8988T (cell line): ENCODE measurements at regions not wholly inside any gene's neighbourhood (a gene's known extent, or its start where the extent isn't known, plus 50 kb on each side); places are given as distances from the start of the nearest gene placed in this dataset.
"Not testable (repeated sequence)": the region's sequence is repeated elsewhere in the genome, so short reads cannot be mapped to it uniquely, and the experiment has no call there.

Source experiments
- DNase-seq: peaks from one replicate; pipeline ENCODE4 v3.0.0; 2011

DNA sequence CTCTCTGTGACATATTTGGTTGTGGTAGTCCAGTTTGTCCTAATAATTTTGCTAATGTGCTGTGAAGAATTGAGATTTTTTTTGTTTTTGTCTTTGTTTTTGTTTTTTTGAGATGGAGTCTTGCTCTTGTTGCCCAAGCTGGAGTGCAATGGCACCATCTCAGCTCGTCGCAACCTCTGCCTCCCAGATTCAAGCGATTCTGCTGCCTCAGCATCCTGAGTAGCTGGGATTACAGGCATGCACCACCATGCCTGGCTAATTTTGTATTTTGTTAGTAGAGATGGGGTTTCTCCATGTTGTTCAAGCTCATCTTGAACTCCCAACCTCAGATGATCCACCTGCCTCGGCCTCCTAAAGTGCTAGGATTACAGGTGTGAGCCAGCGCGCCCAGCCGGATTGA is 73.4 kb downstream of the FAM50B start:
- DNase-seq, result not testable (repeated sequence)

DNA sequence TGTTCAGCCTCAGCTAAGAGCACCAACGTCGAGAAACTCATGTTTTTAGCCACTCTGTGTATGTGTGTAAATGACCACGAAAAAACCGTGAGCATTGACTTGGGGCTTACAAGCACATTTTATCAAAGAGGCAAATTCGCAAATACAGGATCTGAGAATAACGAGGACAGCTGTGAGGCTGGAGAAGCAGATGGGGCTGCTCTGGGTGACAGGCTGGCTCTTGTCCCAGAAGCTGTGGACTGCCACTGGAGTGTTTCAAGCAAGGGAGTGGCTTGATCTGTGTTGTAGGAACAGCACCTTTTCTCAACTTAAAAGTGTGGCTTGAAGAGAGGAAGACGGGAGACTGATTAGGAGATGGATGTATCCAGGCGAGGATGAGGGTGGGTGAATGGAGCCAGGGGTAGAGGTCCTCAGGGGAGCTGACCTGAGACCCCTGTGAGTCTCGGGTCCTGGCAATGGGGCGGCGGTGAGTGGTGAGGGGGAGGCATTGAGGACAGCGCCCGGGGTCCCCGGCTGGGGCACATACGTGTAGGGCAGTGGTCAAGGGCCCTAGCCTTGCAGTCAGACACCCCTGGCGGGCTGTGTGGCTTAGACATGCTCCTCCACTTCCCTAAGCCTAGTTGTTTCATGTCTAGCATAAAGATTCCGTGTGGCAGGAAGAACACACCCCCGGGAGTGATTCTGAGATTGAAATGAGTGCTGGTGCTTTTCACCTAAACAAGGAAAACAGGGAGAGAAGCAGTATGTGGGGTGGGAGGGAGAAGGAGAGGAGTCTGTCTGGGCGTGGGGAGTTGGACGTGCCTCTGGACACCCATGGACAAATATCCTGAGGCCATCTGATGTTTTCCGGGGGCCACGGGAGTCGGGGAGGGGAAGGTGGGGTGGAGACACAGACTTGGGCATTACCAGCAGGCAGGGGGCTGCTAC is 76.3 kb downstream of the FAM50B start:
- DNase-seq, result not testable (repeated sequence)

DNA sequence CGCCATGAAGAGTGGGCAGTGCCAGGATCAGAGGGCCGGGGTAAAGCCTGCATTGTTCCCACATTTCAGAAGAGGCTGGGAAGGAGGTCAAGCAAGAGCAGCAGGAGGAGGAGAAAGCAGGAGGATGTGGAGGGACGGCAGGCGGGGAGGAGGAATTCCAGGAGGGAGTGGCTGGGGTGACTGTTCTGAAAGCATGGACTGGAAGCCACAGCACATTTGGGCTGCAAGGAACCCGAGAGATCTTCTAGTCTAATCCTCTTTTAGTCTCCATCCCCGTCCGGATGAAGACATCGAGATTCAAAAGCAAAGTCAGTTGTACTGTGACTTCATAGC is 76.9 kb downstream of the FAM50B start:
- no peak for DNase-seq

DNA sequence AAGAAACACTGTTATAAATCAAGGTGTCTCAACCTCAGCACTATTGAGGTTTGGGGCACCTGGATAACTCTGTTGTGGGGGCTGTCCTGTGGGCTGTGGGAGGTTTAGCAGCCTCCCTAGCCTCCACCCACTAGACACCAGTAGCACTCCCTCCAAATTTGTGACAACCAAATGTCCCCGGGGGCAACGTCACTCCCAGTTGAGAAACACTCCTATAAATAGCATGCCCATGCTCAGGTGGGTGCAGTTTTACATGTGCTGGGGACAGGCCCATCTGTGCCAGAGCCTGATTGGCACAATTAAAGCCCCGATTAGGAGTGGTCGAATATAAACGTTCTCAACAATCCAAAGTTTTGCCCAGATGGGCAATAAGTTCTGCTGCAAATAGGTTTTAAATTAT is 78.9 kb downstream of the FAM50B start:
- no peak for DNase-seq

DNA sequence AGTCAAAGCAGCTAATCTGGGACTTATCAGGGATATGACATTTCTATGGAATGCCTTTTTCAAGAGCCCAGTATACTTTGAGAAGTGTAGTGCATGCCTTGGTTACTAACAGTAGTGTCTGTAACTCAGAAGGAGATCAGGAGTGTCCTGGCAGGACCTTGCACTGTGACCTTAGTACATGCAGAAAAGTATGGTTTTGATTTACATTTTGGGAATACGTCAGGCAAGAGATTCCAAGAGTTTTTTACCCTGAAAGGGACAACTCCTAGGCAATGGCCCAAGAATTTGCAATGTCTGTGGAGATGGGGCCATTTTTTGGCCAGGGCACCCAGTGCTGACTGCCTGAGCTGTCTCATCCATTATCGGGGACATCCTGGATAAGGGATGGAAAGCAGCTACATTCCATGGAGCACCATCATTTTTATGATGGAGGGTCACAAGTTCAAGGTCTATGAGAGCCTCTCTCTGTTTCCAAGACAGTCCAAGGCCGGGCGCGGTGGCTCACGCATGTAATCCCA is 80.2 kb downstream of the FAM50B start:
- no peak for DNase-seq

DNA sequence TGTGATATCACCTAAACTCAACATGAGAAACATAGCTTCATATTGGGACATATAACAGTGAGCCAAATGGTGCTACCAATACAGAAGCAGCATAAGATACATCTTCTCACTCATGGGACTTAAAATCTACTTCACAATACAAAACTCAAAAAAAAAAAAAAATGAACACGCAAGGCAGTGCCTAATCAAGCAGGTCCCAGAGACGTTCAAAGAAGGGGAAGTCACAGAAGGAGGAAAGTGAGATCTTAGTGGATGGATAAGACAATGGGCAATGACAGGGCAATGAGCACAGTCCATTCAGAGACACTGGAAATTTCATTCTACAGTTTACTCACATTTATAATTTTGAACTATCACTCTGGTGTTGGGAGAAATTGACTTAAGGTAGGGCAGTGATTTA is 88.3 kb downstream of the FAM50B start:
- DNase-seq, result no peak

DNA sequence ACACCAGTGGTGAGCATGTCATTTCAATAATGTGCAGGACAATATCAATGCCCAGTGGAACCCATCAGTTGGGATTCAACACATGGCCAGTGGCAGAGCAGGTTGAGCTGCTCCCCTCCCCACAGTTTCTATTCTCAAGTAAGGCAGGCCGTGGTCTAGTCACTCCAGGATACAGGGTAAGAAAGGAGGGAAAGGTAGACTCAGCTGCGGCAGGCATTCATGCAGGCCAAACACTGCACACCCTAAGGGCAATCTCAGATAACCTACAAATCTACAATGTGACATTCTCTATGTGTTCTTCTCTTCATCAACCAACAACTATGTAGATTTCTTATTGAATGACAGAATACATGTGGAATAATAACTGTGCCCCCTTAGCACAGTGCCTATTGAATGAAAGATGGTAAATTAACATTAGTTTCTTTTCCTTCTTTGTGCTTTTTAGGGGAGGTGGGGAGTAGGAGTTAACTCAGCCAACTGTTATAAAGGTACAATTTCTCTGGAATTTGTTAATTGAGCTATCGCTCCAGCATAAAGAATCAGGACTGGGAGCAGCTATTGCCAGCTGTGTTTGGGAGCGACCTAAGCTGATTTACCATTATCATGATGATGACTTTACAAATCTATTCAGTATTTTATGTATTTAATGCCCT is 89.7 kb downstream of the FAM50B start:
- no peak for DNase-seq

DNA sequence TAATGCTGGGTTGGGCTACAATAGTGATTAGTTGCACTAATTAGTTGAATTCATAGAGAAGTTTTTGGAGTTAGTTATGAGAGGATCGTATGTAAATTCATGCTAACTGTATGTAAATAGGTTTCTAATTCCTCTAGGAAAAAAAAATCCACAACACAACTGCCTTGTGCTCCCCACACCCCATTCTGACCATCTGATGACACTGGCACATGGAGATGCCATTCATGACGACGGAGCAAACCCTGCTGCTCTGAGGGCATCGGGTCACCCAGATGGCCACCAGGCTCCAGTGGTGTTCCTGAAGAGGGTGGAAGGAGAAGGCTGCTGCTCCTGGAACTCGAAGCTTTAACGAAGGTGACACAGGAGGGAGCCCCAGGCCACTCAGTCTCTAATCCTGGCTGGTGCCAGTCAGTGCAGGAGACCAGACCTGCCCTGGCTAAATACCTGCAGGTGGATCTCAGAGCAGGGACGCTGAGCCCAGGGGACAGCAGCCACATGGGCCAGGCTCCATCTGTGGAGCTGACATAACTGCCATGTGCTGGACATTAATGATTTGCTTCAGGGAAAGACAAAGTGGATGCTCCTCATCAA is 90.3 kb downstream of the FAM50B start:
- no peak for DNase-seq

DNA sequence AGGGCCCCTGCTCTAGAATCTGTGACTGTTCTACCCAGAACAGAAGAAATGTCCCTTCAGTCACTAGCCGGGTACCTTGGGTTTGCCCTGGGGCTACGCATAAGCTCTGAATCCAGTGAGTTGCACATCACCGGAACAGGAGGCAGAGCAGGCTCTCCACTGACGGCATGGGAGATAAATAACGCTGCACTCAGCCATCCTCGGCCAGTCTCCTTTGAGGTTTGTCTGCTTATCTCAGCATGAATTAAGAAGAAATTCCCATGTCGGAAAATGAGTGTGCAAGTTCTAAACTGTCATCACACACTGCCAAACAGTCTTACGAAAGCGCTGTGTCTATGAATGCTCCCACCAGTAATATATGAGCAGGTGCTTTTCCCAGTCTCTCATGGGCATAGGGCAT is 90.8 kb downstream of the FAM50B start:
- DNase-seq, result no peak

DNA sequence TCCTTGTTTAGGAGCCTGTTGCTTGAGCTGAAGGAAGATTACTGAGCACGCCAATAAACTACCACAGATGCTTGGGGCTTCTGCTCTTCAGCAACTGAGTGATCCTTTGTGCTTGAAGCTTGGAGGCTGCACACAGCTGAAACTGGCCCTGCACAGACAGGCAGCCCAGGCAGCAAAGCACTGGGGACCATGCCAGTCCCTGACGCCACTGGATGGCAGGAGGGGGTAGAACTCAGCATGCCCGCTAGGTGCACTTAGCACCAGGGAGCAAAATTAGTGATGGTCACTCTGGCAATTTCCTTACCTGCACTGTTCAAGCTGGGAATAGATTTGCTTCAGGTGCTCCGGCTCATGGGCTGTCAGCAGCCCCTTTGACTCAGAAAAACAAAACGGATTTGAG is 91.5 kb downstream of the FAM50B start:
- DNase-seq, result no peak

DNA sequence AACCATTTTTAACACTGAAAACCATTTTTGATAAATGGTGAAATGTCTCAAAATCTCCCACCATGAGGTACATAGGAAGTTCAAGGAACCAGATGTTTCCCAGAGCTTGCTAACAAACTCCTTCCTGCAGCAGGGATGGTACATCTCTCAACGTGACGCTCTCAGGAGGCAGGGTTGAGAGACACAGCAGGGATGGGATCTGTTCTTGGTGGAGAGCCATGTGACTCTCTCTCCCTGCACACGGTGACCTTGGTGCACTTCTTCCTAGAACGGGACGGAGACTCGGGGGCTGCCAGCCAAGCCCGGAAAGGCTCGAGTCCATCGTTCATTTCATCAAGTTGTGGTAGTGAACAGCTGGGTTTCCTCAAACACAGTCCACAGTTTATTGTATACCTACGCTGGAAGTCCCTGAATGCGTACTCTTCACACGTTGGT is 94.2 kb downstream of the FAM50B start:
- no peak for DNase-seq

DNA sequence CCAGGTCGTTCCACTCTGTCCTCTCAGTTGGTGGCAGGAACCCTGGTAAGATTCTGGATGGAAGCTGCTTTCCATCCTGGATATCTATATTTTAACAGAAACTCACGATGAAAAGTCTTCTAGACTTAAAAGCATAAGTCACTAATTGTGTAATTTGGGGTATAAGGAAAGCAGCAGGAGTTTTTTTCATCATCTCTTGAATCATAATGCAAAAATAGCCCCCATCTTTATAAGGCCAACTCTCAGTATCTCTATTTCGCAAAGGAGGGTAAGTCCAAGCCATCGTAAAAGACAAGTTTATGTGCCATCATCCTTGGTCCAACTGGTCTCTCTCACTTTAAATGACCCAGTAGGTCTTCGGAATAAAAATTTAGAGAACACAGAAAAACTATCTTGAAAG is 95.1 kb downstream of the FAM50B start:
- DNase-seq, result no peak

DNA sequence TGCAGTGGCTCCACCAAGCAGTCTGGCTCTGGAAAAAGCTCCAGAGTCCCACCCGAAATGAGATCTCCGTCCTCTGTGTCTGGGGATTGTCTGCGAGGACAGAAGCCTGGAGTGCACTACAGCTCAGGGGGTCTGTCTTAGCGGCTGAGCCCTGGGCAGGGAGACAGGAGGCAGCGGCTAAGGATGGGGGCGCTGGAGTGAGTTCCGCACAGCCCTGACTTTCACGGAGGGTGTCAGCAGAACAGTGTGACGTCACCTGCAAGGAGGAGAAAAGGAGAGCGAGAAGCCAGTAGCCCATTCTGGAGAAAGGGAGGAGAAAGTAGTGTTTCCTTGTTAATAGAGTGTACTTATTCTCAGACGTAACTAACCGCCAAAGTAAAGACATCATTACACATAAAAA is 97.6 kb downstream of the FAM50B start:
- no peak for DNase-seq

DNA sequence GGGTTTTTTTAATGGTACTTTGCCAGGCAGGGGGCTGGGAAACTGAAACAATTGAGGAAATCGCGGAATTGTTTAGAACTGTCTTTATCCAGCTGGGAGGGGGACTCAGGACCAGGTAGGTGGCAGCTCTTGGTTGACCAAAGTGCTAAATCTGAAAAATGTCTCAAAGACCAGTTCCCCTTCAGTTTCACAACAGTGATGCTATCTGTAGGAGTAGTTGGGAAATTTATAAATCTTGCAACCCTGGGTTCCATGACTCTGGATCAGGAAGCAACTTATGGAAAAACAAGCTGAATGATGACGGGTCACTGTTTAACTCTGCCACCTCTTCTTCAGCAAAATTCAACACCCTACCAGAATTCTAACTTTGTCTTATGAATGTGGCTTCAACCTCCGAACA is 99.7 kb downstream of the FAM50B start:
- DNase-seq, result no peak

DNA sequence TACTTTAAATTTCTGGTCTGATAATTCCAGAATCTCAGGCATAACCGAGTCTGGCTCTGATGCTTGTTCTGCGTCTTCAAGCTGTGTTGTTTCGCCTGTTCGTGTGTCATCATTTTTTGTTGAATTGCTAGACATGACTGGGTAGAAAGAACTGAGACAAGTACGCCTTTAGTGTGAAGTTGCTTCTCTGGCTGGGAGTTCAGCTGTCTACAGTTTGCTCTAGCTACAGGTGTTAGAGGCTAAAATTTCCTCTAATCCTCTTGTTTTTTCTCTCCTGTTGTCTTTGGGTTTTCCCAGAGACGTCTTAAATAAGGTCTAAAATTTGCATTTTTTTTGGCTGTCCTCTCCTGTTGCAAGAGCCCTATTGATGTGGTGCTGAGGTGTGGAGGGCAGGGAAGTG is 100.3 kb downstream of the FAM50B start:
- no peak for DNase-seq

DNA sequence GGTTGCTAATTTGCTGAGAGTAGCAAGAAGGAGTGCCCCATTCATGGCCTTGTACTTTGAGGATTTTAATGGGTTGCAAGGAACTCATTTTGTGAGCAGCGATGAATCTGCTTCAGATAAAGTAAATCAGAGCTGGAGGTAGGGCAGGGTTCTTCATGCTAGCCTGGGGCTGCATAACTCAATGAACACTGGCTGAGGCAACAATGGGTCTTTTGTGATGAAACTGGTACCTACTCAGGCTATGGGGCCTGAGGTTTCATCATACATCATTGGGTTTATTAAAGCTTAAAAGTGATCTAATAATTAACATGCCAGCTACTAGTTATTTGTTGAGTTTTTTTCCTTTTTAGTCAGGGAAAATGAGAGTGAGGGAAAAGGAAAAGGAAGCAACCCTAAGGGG is 106.9 kb downstream of the FAM50B start:
- DNase-seq, result no peak

DNA sequence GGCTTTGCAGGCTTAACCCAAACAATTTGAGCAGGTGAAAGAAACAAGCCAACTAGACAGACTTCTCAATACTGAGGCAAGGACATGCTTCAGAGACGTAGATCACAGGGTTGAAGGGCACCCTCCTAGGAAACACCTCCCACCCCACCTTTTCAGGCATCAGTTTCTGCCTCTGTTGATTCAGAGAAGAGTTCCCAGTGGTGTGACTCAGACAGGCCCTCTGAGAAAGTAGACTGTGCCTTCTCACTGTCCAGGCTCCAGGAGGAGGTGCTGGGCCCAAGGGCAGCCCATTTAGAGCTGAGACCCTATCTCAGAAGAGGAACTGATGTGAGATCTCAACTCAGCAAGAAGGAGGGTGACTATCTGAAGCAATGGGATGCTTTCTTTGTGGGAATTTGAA is 108.1 kb downstream of the FAM50B start:
- DNase-seq, result no peak

DNA sequence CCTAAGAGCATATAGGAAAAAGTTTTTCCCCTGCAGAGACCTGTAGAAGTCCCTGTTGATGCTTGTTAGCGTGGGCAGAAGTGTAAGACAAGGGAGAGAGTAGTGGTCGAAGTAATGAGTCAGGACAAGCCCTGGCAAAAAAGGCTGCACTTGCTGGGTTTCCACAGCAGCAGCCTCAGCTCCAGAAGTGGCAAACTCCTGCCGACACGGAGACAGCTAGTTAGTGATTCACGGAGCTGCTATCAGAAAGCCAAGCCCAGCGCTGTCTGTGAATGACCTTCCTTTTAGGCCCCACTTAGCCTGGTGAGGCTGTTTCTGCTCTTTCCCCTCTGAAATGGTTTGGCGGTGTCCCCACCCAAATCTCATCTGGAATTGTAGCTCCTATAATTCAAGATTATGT is 109.1 kb downstream of the FAM50B start:
- DNase-seq, result no peak

DNA sequence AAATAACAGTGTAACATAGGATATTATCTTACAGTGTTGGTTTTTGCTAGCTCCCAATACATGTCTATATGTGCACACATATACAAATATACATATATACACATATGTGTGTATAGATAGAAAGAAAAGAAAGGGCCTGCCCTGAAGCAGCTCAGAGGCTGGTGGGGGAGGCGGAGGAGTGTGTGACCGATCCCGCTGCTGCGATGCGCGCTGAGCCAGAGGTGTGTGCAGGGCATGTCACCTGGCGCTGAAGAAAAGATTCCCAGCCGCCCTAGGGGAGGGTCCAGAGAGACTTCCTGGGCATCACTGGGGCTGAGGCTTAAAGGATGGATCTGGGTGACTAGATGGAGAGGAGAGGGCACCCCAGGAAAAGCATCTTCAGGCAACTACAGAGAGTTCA is 110.2 kb downstream of the FAM50B start:
- no peak for DNase-seq

DNA sequence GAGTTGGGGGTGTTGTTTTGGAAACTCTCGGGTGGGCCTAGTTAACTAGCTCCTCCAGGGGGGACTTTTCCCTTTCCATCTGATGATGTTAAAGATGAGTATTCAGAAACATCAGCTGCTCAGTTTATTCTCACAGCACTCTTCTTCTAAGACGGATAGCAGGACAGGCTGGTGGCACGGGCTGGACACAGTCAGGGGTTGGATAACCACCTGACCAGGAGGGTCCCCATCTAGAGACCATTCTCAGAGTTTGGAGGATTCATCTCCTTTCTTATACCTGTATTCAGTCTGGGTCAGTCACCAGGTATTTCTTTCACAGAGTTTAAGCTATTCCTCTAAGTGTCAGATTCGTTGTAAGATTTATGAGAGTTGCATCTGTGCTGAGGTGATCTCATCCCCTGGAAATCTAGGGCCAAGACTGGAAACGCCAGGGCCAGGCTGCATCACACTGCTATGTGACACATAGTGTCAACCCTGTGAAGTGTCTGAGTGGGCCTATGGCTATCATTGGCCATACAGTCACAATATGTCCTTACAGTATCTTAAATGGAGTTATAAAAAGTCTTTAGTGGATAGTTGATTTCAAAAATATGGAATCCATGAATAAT is 111.7 kb downstream of the FAM50B start:
- no peak for DNase-seq

DNA sequence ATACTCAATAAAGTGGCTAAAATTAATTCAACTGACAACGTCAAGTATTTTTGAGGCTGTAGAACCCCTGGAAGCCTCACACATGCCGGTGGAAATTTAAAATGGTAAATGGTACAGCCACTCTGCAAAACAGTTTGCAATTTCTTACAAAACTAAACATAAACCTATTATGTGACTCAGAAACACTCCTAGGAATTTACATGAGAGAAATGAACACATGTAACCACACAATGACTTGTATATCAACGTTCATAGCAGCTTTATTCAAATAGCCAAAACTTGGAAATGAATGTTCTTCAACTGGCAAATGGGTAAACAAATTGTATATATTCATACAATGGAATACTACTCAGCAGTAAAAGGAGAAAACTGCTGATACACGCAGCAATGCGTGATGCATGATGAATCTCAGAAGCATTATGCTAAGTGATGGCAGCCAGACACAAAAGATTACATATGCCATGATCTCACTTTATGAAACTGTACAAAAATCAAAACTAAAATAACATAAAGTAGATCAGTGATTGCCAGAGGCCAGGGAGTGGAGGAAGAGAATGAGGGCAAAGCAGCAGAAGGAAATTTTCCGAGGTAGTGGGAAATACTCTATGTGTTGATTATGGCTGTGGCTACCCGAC is 112.5 kb downstream of the FAM50B start:
- DNase-seq, result no peak

DNA sequence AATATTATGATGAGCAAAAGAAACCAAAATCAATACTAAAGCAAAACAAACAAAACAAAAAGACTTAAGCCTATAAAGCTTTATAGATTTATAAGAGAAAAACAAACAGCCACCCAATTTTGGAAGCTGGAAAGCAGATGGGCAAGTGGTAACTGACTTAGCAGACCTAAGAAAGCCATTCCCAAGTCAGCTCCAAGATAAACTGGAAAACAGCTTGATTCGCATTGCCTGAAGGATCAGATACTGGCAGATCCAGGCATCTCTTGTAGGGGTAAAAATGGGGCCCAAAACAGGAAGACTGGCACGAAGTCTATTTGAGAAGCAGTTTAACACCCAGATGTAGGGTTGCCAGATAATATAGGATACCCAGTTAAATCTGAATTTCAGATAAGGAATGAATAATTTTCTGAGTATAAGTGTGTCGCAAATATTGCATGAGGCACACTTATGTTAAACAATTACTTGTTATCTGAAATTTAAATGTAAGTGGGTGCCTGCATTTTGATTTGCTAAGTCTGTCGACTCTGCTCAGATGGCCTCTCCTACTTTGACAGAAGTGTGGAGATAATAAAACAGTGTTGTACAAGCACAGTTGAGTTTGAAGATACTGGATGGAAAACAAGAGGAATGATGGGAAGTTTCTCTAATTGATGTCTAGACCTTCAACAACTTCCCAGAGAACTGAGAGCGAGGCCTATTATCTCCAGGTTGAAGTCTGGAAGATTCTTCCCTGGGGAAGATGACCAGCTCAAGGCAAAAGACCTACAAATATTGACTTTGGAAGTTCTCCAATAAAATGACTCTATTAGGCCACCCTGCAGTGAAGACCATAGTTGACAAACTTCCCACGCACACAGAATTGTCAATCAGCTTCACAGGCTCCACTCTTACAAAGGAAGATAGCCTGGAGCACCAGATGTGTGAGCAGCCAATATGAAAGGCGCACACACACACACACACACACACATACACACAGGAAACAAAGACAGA is 113.4 kb downstream of the FAM50B start:
- DNase-seq, result no peak
